ENCODE measurements at regions not wholly inside any gene's neighbourhood (a gene's known extent, or its start where the extent isn't known, plus 50 kb on each side); places are given as distances from the start of the nearest gene placed in this dataset.
"Not testable (repeated sequence)": the region's sequence is repeated elsewhere in the genome, so short reads cannot be mapped to it uniquely, and the experiment has no call there.

GRCh38 chr2:16250466-16250865 lies 310.1 kb downstream of the MYCN start:
- DNase-seq, result no peak

- DNase-seq, result no peak
Measured at GRCh38 chr2:16250056-16250425, 309.7 kb downstream of the MYCN start.

- DNase-seq, result no peak
Measured at GRCh38 chr2:16249246-16250055, 309.1 kb downstream of the MYCN start.

GRCh38 chr2:16248571-16249105 lies 308.3 kb downstream of the MYCN start:
- DNase-seq, result no peak

GRCh38 chr2:16247326-16248122 lies 307.2 kb downstream of the MYCN start:
- no peak for DNase-seq

GRCh38 chr2:16246911-16247310 lies 306.6 kb downstream of the MYCN start:
- DNase-seq, result no peak

GRCh38 chr2:16246281-16246850 lies 306.0 kb downstream of the MYCN start:
- DNase-seq, result no peak

- no peak for DNase-seq
Measured at GRCh38 chr2:16245481-16246054, 305.2 kb downstream of the MYCN start.

- no peak for DNase-seq
Measured at GRCh38 chr2:16244966-16245320, 304.6 kb downstream of the MYCN start.

- DNase-seq, result no peak
Measured at GRCh38 chr2:16244153-16244965, 304.0 kb downstream of the MYCN start.

- no peak for DNase-seq
Measured at GRCh38 chr2:16243411-16243996, 303.2 kb downstream of the MYCN start.

- no peak for DNase-seq
Measured at GRCh38 chr2:16242906-16243305, 302.6 kb downstream of the MYCN start.

GRCh38 chr2:16241166-16242160 lies 301.1 kb downstream of the MYCN start:
- no peak for DNase-seq

GRCh38 chr2:16240402-16240801 lies 300.1 kb downstream of the MYCN start:
- no peak for DNase-seq

- DNase-seq, result no peak
Measured at GRCh38 chr2:16239296-16239850, 299.0 kb downstream of the MYCN start.

- DNase-seq, result no peak
Measured at GRCh38 chr2:16238786-16239185, 298.4 kb downstream of the MYCN start.

GRCh38 chr2:16238001-16238761 lies 297.8 kb downstream of the MYCN start:
- no peak for DNase-seq

- DNase-seq, result no peak
Measured at GRCh38 chr2:16235747-16236146, 295.4 kb downstream of the MYCN start.

GRCh38 chr2:16235291-16235690 lies 294.9 kb downstream of the MYCN start:
- DNase-seq, result not testable (repeated sequence)
